ENCODE measurements at regions not wholly inside any gene's neighbourhood (a gene's known extent, or its start where the extent isn't known, plus 50 kb on each side); places are given as distances from the start of the nearest gene placed in this dataset.
A peak's percentile ranks its signal among the peaks of the same experiment; 100 is the strongest.

DNA sequence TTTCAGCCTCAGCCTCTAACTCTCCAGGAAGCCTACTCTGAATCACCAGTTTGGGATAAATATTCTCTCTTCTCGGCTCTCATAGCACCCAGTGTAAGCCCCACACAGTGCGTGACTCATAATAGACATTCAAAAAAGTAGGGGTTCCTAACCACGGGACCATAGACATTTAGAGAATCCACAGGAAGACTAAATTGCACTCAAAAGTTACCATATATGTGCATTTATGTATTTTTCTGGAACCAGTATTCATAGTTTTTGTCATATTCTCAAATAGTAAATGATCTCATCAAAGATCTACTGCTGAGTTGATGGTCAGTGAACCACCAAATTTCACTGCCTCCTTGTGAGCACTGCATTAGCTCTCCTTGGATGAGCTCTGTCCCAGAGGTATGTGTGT is 625.7 kb downstream of the SMARCA1 start:
- SMC1A ChIA-PET (ENCODE audit: uncharacterized antibody, unreplicated experiment) = no interaction called here

DNA sequence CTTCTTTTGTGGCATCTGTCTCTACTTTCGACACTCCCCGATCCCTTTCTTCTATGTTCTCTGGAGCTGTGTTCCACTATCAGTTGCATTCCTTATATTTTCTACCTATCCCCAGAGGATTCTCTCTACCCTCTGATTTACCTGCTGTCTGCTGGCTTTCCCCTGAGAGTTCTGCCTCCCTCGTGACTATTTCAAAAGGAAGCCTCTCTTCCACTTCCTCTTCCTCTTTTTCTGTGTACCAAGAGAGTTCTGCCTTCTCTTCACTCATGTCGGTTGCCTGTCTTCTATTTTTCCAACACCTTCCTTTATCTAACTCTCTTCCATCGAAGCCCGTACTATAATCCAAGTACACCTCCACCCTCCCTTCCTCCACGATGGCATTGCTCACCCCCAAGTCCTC is 631.7 kb downstream of the SMARCA1 start:
- no peaks in the 10 kb centered on the region for H4K20me1 ChIP-seq (ENCODE audit: control insufficient read depth, insufficient read depth)
- CTCF ChIA-PET = no interaction called here
- intact Hi-C loops (cut with micrococcal nuclease; ENCODE audit: unreplicated experiment) = no loop called here
- 32% methylated on average over 7 of the region's 7 CpGs for WGBS (ENCODE audit: insufficient coverage, insufficient replicate concordance, low lambda C conversion rate, missing lambda C conversion rate)
- TF ChIP-seq CBX5 (IDR thresholded peaks at IDR 0.05; ENCODE audit: low read depth) (no peak), RCOR1 (conservative IDR thresholded peaks at IDR 0.05; ENCODE audit: low read depth, low read length) (no peak), SPI1 (IDR thresholded peaks at IDR 0.05; ENCODE audit: borderline replicate concordance, insufficient read depth, low read depth, low read length) (peak; percentile 46; the same call in 1 of the 2 replicates)
- no peaks in the 10 kb centered on the region for H3K36me3 ChIP-seq (ENCODE audit: control insufficient read depth in 2 of 2, insufficient read depth in 2 of 2, low read length in 1 of 2)
- H3K9ac ChIP-seq (ENCODE audit: control insufficient read depth, insufficient read depth, low read length) = no peak overlapping the region
- no peaks in the 10 kb centered on the region for H3K4me1 ChIP-seq (ENCODE audit: control insufficient read depth, insufficient read depth, low read length)
- no peaks in the 10 kb centered on the region for H3K9me3 ChIP-seq (replicated peaks; ENCODE audit: control insufficient read depth, insufficient read depth, low read length)
- POLR2A ChIA-PET = no interaction called here
- no peak overlapping the region for H3K27ac ChIP-seq (ENCODE audit: control insufficient read depth, insufficient read depth)
- BruUV-seq (replicated peaks) = no TSS peak
- no peaks in the 10 kb centered on the region for H3K27me3 ChIP-seq (replicated peaks in 1 of 2; ENCODE audit: control insufficient read depth in 2 of 2, insufficient read depth in 2 of 2, low read length in 1 of 2)
- no peak for DNase-seq (ENCODE audit: low read depth, low spot score)
- ATAC-seq = no peak
- no peak for FAIRE-seq
- in situ Hi-C loops (cut with MboI) = no loop called here
- RAD21 ChIA-PET (ENCODE audit: unreplicated experiment) = no interaction called here
- no peaks in the 10 kb centered on the region for H3K79me2 ChIP-seq (ENCODE audit: control insufficient read depth, insufficient read depth, low read length)
- no peak overlapping the region for H2AFZ ChIP-seq (ENCODE audit: control insufficient read depth, low read depth, low read length)
- H3K4me2 ChIP-seq (ENCODE audit: control insufficient read depth, insufficient read depth) = no peak overlapping the region
- H3K4me3 ChIP-seq = no peak overlapping the region
- SMC1A ChIA-PET (ENCODE audit: uncharacterized antibody, unreplicated experiment) = no interaction called here

More for the DNA sequence above, 625.7 kb downstream of the SMARCA1 start:
- POLR2A ChIA-PET = no interaction called here
- DNase-seq (ENCODE audit: low read depth, low spot score) (no peak), ATAC-seq (no peak), FAIRE-seq (no peak)
- intact Hi-C loops (cut with micrococcal nuclease; ENCODE audit: unreplicated experiment) (no loop called here), in situ Hi-C loops (cut with MboI) (no loop called here)
- no TSS peak for BruUV-seq (replicated peaks)
- CTCF ChIA-PET = interaction anchor here (1.4 kb wide), 1 partner anchor 13 kb away, joined by 4 read pairs; no protein-coding TSS in a partner anchor
- Histone ChIP-seq H3K4me2 (ENCODE audit: control insufficient read depth, insufficient read depth) (no peak overlapping the region), H3K27ac (ENCODE audit: control insufficient read depth, insufficient read depth) (no peak overlapping the region), H3K4me1 (ENCODE audit: control insufficient read depth, insufficient read depth, low read length) (no peaks in the 10 kb centered on the region), H3K9me3 (replicated peaks; ENCODE audit: control insufficient read depth, insufficient read depth, low read length) (no peaks in the 10 kb centered on the region), H4K20me1 (ENCODE audit: control insufficient read depth, insufficient read depth) (no peaks in the 10 kb centered on the region), H3K36me3 (ENCODE audit: control insufficient read depth in 2 of 2, insufficient read depth in 2 of 2, low read length in 1 of 2) (no peaks in the 10 kb centered on the region), H3K79me2 (ENCODE audit: control insufficient read depth, insufficient read depth, low read length) (no peaks in the 10 kb centered on the region), H3K9ac (ENCODE audit: control insufficient read depth, insufficient read depth, low read length) (no peak overlapping the region), H3K27me3 (replicated peaks in 1 of 2; ENCODE audit: control insufficient read depth in 2 of 2, insufficient read depth in 2 of 2, low read length in 1 of 2) (no peaks in the 10 kb centered on the region), H3K4me3 (no peak overlapping the region), H2AFZ (ENCODE audit: control insufficient read depth, low read depth, low read length) (no peak overlapping the region)
- RAD21 ChIA-PET (ENCODE audit: unreplicated experiment) = no interaction called here
- WGBS (ENCODE audit: insufficient coverage, insufficient replicate concordance, low lambda C conversion rate, missing lambda C conversion rate) = 35% methylated on average over 3 of the region's 3 CpGs
- TF ChIP-seq RUNX3 (IDR thresholded peaks at IDR 0.05; ENCODE audit: low read length) (no peak), HCFC1 (IDR thresholded peaks at IDR 0.05; ENCODE audit: low read length) (no peak), RAD51 (IDR thresholded peaks at IDR 0.05) (no peak), ZNF384 (IDR thresholded peaks at IDR 0.05; ENCODE audit: borderline replicate concordance, low read depth, low read length) (no peak), MXI1 (IDR thresholded peaks at IDR 0.05; ENCODE audit: low read depth, low read length) (no peak), SMC3 (IDR thresholded peaks at IDR 0.05; ENCODE audit: borderline replicate concordance, low read length) (no peak)
- TF ChIP-seq, protein P1, sequence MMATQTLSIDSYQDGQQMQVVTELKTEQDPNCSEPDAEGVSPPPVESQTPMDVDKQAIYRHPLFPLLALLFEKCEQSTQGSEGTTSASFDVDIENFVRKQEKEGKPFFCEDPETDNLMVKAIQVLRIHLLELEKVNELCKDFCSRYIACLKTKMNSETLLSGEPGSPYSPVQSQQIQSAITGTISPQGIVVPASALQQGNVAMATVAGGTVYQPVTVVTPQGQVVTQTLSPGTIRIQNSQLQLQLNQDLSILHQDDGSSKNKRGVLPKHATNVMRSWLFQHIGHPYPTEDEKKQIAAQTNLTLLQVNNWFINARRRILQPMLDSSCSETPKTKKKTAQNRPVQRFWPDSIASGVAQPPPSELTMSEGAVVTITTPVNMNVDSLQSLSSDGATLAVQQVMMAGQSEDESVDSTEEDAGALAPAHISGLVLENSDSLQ (IDR thresholded peaks at IDR 0.05) = no peak
